ENCODE measurements at regions not wholly inside any gene's neighbourhood (a gene's known extent, or its start where the extent isn't known, plus 50 kb on each side); places are given as distances from the start of the nearest gene placed in this dataset.
A peak's percentile ranks its signal among the peaks of the same experiment; 100 is the strongest.

DNA sequence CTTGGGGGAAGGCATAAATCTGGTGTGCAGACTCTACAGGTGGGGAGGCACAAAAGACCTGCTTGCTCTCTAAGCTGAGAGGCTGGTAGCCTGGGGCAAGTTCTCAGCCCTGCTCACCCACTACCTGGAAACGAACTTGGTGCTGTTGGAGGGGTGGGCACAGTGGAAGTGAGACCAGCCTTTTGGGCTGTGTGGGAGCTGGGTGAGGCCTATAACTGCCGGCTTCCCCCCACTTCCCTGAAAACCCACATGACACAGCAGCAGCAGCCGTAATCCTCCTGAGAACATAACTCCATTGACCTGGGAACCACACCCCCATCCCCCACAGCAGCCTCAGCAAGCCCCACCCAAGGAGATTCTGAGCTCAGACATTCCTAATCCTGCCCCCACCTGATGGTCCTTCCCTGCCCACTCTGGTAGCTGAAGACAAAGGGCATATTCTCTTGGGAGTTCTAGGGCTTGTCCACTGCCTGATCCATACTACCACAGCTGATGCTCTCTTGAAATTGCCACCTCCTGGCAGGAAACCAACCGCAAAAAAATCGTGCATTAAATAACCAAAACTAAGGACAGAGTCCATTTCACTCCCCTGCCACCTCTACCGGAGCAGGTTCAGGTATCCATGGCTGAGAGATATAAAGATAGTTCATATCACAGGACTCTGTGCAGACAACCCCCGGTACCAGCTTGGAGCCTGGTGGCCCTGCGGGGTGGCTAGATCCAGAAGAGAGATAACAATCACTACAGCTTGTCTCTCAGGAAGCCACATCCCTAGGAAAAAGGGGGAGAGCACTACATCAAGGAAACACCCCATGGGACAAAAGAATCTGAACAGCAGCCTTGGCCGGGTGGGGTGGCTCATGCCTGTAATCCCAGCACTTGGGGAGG, 178.1 kb downstream of the NDUFA10 start:
- no peak for TF ChIP-seq CTCF (IDR thresholded peaks at IDR 0.05)
- no peak for ATAC-seq (ENCODE audit: low FRiP score)
- DNase-seq (ENCODE audit: low spot score), result no peak

- ATAC-seq (ENCODE audit: low FRiP score), result no peak
- DNase-seq (ENCODE audit: low spot score), result no peak
- no peak for TF ChIP-seq CTCF (IDR thresholded peaks at IDR 0.05)
Observed at GRCh38 chr2:239845968-239846367, 179.2 kb downstream of the NDUFA10 start.

DNA sequence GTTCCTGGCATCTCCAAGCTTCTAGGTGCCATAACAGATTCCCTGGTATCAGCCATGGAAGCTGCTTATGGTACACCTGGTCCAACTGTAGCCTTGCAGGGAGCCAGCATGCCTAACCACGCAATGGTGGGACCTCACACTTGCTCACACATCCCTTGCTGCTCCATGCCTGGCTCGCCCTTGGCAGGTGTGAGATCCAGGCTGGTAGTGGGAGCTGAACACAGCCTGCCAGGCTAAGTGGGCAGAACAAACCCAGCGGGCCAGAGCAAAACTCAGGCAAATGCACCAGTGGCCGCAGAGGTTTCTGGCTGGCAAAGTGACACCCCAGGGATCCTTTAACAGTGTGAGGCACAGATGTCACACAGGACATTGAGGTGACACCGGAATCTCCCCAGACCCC, 185.8 kb downstream of the NDUFA10 start:
- DNase-seq (ENCODE audit: low spot score) (no peak), ATAC-seq (ENCODE audit: low FRiP score) (no peak)
- no peak for TF ChIP-seq CTCF (IDR thresholded peaks at IDR 0.05)

DNA sequence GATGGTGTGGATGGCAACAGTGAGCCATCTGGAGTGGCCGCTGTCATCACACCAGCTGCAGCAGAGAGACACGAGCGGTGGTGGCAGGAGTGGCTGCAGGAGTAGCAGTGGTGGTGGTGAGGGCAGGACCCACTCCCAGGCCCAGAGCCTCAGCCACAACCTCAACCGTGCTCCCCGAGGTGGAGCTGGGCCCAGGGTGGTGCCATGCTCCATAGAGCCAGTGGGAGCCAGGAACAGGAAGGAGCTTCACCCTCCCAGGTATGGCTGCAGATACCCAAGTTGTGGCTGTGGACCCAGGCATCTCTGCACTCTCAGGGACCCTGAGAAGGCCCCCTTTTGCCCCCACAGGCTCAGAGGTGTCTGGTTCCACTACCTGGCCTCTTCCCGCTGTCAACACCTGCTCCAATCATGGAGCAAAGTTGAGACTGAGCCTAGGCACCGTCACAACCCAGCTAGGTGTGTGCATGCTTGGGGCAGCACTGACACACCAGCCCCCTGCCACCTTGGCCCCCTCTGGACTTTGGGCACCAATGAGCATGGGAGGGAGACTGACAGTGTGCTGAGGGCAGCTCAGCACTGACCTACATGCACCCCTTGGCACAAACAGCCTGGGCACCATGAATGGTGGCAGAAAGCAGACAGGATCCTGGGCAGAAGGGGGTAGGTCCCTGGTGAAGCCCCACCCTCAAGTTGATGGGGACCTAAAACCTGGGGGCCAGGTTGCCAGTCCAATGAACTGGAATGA, 188.9 kb downstream of the NDUFA10 start:
- TF ChIP-seq CTCF (IDR thresholded peaks at IDR 0.05), result no peak
- DNase-seq (ENCODE audit: low spot score) (no peak), ATAC-seq (ENCODE audit: low FRiP score) (peak; percentile 12)

DNA sequence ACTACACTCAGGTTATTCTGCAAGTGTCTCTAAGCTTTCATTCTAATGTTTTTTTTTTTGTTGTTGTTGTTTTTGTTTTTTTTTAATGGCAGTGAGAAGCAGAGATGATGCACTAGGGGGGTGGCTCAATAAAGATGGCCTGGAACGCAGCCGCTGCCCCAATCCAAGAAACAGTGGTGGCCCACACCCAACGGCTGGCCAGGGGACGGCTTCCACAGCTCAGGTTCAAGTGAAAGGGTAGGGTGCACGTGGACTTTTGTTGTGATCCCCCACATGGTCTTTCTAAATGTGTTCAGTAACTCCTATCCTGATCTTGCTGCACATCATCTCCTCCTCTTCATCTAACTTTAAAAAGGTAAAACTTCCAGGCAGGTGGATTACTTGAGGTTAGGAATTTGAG, 190.1 kb downstream of the NDUFA10 start:
- ATAC-seq (ENCODE audit: low FRiP score), result no peak
- no peak for TF ChIP-seq CTCF (IDR thresholded peaks at IDR 0.05)
- DNase-seq (ENCODE audit: low spot score), result no peak

GRCh38 chr2:239834143-239834542, 191.0 kb downstream of the NDUFA10 start:
- no peak for TF ChIP-seq CTCF (IDR thresholded peaks at IDR 0.05)
- no peak for ATAC-seq (ENCODE audit: low FRiP score)
- DNase-seq (ENCODE audit: low spot score), result no peak

All from omental fat pad (tissue), 3 donors.